D721Med (cell line): ENCODE measurements at regions not wholly inside any gene's neighbourhood (a gene's known extent, or its start where the extent isn't known, plus 50 kb on each side); places are given as distances from the start of the nearest gene placed in this dataset.
"Not testable (repeated sequence)": the region's sequence is repeated elsewhere in the genome, so short reads cannot be mapped to it uniquely, and the experiment has no call there.

Experiments used
- DNase-seq: peaks from one replicate; pipeline ENCODE4 v3.0.0; 2011; ENCODE audit warnings: low spot score; ENCODE audit not compliant: insufficient read length
- FAIRE-seq: peaks from 2 replicates; lab custom pipeline; 2011; peaks lifted over from hg19 to GRCh38; lab: Jason Lieb, UNC
- TF ChIP-seq, protein P1 (sequence below): IDR thresholded peaks from 2 replicates; pipeline ENCODE4 v1.5.1; 2012; ENCODE audit warnings: mild to moderate bottlenecking, control low read depth; ENCODE audit not compliant: insufficient read depth; ENCODE audit errors: missing control alignments

DNA sequence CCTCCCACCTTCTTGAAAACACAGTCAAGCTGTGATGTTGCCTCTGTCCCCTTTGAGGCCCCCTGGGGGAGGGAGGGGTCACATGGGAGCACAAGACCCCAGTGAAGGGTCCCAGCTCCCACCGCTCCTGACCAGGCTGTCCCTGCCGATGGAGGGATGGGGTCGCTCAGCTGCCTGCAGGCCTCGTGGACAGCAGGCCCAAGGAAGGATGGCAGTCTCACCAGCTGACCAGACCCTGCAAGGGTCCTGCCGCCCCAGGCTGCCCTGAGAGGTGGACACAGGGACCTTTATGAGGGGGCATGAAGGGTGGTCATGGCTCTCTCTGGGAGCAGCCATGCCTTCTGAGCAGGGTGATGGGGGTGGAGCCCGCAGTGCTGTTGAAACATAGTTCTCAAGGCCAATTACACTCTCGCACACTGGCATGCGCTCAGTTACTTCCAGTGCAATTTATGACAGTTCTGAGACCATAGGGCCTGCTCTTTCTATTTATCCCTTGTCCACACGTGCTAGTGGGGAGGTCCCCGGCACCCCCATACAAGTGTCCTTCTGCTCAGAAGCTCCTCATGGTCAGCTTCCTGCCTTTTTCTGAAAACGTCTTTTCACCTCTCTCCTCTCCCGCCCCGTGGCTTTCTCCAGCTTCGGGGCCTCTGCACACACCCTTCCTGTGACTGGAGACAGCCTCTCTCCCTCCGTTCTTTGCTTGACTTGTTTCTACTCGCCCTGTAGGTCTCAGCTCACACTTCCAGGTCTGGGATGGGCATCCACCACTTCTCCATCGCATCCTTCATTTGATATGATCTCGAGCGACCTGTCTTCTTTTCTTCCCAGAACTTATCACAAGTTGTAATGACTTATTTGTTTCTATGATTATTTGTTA lies 313.1 kb downstream of the ADGRD1 start:
- TF ChIP-seq, protein P1, sequence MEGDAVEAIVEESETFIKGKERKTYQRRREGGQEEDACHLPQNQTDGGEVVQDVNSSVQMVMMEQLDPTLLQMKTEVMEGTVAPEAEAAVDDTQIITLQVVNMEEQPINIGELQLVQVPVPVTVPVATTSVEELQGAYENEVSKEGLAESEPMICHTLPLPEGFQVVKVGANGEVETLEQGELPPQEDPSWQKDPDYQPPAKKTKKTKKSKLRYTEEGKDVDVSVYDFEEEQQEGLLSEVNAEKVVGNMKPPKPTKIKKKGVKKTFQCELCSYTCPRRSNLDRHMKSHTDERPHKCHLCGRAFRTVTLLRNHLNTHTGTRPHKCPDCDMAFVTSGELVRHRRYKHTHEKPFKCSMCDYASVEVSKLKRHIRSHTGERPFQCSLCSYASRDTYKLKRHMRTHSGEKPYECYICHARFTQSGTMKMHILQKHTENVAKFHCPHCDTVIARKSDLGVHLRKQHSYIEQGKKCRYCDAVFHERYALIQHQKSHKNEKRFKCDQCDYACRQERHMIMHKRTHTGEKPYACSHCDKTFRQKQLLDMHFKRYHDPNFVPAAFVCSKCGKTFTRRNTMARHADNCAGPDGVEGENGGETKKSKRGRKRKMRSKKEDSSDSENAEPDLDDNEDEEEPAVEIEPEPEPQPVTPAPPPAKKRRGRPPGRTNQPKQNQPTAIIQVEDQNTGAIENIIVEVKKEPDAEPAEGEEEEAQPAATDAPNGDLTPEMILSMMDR = no peak
- FAIRE-seq (no peak), DNase-seq (no peak)

DNA sequence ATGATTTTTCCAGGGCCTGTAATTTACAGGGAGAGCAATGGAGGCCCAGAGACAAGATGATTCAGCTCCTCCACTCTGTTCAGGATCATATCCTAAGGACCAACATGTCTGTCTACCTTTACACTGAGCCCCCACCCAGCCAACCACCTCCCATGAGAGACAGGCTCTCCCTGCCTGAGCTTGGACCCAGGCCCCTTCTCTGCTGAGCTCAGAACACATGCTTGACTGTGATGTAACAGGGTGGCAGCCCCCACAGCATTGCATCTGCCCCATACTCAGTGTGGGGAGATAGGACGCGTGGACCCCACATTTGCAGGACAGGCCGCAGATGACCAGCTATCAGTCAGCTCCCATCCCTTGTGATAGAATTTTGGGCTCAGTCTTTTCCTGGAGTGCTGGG lies 313.9 kb downstream of the ADGRD1 start:
- TF ChIP-seq, protein P1 = no peak
- DNase-seq = no peak
- no peak for FAIRE-seq

DNA sequence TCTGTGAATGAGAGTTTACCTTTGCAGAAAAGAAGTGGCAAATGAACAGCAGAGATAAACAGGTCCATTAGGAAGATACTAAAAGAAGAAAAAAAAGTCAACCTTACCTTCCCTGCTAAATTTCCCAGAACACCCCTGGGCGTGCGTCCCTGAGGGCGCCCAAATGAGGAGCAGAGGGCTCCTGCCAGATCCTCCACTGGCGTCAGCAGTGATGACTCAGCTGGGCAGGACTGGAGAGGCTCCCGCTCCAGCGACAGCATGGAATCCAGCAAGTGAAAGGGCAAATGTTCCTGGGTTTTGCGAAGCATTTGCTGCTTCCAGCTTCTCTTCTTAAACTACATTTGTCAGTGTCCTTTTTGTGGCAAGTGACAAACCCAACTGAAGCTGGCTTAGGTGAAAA lies 314.4 kb downstream of the ADGRD1 start:
- not testable (repeated sequence) for DNase-seq, FAIRE-seq

DNA sequence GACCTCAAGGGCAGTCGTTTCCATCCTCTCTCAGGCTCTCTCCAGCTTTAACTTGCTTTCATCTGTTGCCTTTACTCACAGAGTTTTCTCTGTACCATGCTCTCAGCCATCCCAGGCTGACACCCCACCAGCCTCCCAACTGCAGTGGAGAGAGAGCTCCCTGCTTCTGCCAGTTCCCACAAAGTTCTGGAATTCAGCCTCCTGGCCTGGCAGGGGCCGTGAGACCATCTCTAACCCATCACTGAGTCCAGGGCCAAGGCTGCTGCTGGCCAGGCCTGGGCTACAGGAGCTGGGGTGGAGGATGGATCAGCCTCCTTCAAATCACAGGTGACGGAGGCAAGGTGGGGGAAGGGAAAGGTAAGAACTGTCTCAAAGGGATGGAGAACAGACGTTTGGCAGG lies 314.9 kb downstream of the ADGRD1 start:
- not testable (repeated sequence) for DNase-seq, FAIRE-seq

DNA sequence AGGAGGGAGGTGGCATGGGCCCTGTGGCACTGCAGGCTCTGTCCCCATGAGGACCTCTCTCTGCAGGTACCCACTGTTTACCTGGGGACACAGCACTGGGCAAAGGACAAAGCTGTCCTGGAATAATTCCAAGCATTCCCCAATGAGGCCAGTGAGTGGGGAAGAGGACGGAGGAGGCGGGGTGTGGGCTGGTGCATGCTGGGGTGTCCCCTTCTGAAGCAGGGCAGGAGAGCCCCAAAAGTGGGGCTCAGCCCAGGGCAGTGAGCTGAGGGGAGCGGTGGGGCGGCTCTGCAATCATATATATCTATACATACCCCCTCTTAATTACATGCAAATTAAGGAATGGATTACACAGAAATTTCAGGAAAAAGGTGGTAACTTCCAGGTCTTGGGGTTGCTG lies 315.8 kb downstream of the ADGRD1 start:
- TF ChIP-seq, protein P1 = no peak
- FAIRE-seq = no peak
- no peak for DNase-seq

DNA sequence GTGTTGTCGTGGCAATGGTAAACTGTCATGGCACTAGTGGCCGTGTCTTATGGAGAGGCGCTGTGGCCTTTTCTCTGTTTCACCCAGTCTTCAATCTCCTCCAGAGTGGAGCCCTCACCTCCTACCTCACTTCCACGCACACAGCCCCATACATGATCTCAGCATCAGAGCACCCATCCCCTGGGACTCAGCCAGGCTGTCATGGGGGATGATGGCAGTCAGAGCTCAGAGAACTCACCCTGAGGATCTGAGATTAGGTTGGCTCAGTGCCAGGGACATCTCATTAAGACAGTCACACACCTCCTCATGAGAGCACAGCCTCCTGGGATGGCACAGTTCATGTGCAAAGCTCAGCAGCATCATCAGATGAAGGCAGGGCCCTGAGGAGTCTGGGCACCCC lies 316.3 kb downstream of the ADGRD1 start:
- FAIRE-seq, DNase-seq: not testable (repeated sequence)

DNA sequence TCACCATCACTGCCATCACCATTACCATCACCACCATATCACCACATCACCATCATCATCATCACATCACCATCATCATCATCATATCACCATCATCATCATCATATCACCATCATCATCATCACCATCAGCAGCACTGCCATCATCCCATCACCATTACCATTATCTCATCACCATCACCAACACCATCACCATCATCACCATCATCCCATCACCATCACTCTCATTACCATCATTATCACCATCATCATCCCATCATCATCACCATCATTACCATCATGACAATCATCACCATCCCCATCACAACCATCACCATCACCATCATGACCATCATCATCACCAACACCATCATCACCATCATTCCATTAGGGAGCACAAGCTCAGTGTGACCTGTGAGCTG lies 318.0 kb downstream of the ADGRD1 start:
- FAIRE-seq (no peak), DNase-seq (no peak)
- TF ChIP-seq, protein P1 = no peak

DNA sequence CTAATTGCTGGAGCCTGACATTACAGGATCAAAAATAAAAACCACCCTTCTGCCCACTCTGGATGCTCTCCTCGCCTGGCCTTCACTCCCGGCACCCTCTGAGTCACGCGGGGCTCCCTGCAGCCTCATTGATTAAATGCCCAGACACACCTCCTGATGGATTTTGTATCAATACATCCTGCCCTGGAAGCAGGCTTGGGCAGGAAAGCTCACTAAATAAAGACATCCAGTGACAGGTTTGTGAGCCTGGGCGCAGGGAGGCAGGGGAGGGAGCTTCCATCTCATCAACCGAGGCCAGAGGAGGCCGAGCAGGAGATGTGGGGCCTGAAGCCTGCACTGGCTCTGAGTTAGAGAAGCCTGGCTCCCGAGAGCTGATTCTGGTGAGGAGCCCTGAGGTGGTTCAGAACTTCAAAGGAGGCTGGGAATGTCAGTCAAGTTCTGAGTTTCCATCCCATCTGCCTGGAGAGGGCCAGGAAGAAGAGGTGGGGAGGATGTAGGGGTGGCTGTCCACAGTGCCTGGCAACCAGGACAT lies 318.6 kb downstream of the ADGRD1 start:
- FAIRE-seq, DNase-seq: not testable (repeated sequence)

DNA sequence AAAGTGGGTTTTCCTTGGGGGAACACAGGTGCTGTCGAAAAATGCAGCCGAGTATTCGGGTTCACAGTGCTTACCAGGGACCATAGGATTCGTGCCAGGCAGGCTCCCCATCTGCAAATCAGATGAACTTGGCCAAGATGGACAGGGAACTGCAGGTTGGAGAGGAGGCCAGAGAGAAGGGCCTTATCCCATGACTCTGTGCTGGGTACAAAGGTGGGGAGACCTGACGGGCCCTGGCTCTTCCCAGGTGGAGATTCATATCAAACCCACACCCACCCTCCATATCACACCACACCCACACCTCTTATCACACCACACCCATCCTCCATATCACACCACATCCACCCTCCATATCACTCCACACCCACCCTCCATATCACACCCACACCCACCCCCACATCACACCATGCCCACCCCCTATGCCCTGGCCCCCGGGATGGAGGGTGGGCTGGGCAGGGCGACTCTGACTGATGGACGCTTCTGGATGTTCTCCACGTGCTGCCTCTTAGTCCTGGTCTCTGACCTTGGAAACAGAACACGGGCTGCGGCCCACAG lies 319.7 kb downstream of the ADGRD1 start:
- FAIRE-seq = no peak
- TF ChIP-seq, protein P1 = no peak
- no peak for DNase-seq
